Stimulated activated naive CD8-positive, alpha-beta T cell treated with anti-CD3 and anti-CD28 coated beads, Interleukin-15, Interleukin-2, amounts not matched to agents 100 ng/mL and 50 ng/mL, for 24 hours (primary cell): ENCODE measurements at regions not wholly inside any gene's neighbourhood (a gene's known extent, or its start where the extent isn't known, plus 50 kb on each side); places are given as distances from the start of the nearest gene placed in this dataset.

ENCODE experiments used
- H3K27ac Mint-ChIP-seq: one replicate; pipeline ENCODE4 v1.8.0; 2021; ENCODE audit warnings: mild to moderate bottlenecking, mixed read lengths
- H3K27me3 Mint-ChIP-seq: one replicate; pipeline ENCODE4 v1.8.0; 2021; ENCODE audit warnings: mixed read lengths
- H3K36me3 Mint-ChIP-seq: one replicate; pipeline ENCODE4 v1.8.0; 2021; ENCODE audit warnings: low read depth, mixed read lengths
- H3K4me1 Mint-ChIP-seq: one replicate; pipeline ENCODE4 v1.8.0; 2021; ENCODE audit warnings: low read depth, mixed read lengths
- H3K4me3 Mint-ChIP-seq: one replicate; pipeline ENCODE4 v1.8.0; 2021; ENCODE audit warnings: mild to moderate bottlenecking, mixed read lengths
- H3K9me3 Mint-ChIP-seq: one replicate; pipeline ENCODE4 v1.8.0; 2021; ENCODE audit warnings: mixed read lengths

DNA sequence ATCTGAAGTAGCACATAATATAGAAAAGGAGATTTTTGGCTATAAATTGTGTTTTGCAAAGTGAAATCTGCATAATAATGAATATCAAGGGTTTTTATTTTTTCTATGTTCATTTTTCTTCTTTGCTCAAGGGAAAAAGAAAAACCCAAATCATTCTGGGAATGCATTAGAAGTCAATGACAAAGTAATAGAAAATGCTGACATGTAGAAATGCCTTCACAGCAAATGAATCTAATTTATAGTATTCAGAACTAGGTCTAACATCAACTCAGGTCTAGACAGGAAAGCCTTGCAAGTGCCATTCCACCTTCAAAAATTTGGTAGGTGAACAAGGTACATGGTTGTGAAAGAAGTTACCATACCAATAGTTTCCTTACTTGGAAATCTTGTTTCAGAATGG, 831.5 kb upstream of the CELF4 start:
- no peak overlapping the region for H3K4me3 Mint-ChIP-seq
- H3K4me1 Mint-ChIP-seq = no peaks in the 10 kb centered on the region
- H3K9me3 Mint-ChIP-seq = no peaks in the 10 kb centered on the region
- H3K27ac Mint-ChIP-seq = no peak overlapping the region
- no peaks in the 10 kb centered on the region for H3K27me3 Mint-ChIP-seq
- no peaks in the 10 kb centered on the region for H3K36me3 Mint-ChIP-seq

DNA sequence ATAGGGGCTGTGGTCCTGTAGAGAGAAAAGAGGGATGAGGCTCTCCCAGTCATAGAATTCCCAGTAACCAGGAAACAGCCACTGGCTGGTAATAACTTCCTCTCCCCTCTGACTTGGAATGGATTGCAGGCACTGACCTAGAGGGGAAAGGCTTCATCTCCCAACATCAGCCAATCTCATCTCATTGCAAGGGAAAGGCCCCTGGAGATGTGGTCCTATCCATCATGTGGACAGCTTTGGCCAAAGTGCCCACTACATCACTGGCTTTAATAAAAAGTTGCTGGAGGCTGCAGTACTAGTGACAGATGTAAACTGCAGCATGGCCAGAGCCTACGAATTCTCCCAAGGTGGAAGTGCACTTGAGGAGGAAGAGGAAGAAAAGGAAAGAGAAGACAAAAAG, 820.5 kb upstream of the CELF4 start:
- no peaks in the 10 kb centered on the region for H3K36me3 Mint-ChIP-seq
- no peak overlapping the region for H3K27ac Mint-ChIP-seq
- H3K27me3 Mint-ChIP-seq = no peaks in the 10 kb centered on the region
- H3K4me1 Mint-ChIP-seq = no peaks in the 10 kb centered on the region
- H3K9me3 Mint-ChIP-seq = no peaks in the 10 kb centered on the region
- H3K4me3 Mint-ChIP-seq = no peak overlapping the region

DNA sequence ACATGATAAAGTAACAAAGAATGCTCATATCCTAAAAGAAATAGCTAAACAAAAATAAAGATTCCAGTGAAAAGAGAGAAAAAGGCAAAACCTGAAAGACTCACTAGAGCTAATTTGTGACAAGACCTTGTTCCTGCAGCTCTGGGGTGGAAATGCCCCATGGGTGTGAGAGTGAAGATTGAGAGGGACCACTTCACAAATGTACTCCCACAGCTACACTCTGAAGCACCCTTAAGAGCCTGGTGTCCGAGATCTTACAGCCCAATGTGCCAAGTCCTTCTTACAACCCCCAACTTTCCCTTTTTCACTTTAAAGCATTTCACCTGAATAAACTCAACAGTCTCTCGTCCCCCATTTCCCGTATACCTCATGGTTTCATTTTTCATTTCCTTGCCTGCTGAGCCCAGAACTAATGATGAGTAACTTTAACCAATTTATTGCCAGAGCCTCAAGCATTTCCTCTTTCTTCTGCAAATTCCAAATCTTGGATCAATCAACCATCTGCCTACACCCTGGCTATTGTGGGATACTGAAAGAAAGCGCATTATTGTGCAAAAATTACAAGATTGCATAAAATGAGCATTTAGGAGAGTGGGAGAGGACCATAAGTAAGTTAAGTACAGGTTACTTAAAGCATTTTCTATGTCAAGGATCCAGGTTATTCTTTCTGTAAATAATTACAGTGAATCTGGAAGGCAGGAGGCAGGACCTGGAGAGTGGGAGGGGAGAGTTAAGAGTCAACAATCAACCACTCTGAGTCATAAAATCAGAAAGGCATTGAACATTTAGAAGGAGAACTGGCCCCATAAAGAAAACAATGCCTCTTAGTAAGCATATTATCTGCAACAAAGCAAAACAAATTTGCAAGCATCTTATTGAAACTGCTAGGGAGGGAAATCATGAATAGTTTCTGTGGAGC, 804.4 kb upstream of the CELF4 start:
- no peak overlapping the region for H3K27ac Mint-ChIP-seq
- H3K4me3 Mint-ChIP-seq = no peak overlapping the region
- no peaks in the 10 kb centered on the region for H3K27me3 Mint-ChIP-seq
- peaks cover 12% of the 10 kb centered on the region for H3K4me1 Mint-ChIP-seq
- H3K9me3 Mint-ChIP-seq = peaks cover 8% of the 10 kb centered on the region
- no peaks in the 10 kb centered on the region for H3K36me3 Mint-ChIP-seq

DNA sequence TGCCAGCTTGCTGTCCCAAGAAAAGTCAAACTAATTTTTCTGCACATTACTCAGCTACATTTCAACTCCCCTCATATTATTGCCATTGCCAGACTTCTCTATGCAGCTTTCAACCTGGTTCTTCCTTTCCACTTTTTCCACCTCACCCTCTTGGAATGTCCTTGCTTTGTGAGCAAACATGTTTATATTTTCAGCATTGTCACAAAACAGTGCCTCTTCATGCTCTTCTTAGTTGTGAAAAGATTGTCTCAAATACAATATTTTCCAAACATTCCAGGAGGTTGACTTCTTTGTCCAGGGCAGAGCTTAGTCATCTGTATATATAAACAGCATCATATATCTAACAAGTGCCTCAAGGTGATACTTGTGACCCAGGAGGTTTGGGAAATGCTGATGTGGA, 803.3 kb upstream of the CELF4 start:
- Mint-ChIP-seq H3K27me3 (no peaks in the 10 kb centered on the region), H3K4me1 (peaks cover 12% of the 10 kb centered on the region), H3K36me3 (no peaks in the 10 kb centered on the region), H3K4me3 (no peak overlapping the region), H3K27ac (no peak overlapping the region), H3K9me3 (peaks cover 8% of the 10 kb centered on the region)

DNA sequence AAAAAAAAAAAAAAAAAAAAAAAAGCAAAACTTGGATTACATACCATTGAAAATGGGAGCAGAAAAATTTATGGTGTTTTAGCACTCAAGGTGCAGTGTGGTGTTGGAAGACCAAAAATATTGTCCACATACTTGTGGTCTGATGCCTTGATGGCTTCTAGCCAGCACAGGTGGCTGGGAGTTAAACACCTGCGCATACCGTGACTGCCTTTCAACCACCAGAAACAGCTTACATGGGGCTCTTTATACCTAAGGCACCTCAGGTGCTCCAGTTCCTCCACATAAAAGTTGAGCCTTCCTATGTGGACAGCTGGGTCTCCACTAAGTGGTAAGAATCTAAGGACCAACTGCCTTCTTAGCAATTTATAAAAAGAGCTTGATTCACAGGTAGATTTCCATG, 802.6 kb upstream of the CELF4 start:
- Mint-ChIP-seq H3K9me3 (peaks cover 8% of the 10 kb centered on the region), H3K27ac (no peak overlapping the region), H3K4me3 (no peak overlapping the region), H3K27me3 (no peaks in the 10 kb centered on the region), H3K4me1 (peaks cover 12% of the 10 kb centered on the region), H3K36me3 (no peaks in the 10 kb centered on the region)

DNA sequence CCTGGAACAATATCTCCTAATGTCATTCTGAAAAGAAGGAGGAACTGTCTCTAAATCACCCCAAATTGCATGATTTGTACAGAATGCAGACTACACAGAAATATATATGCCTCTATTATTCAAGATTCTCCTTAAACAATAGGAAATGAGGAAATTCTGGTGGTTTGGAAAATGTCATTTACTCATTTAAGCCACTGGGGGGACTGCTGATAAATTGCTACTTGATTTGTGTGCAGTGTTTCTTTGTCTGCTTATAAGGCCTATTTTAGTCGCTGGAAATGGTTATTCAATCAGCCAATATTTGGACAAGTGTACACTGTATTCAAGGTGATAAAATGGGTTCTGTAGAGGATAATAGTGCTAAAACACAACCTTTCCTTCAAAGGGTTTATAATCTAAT, 801.9 kb upstream of the CELF4 start:
- H3K36me3 Mint-ChIP-seq = no peaks in the 10 kb centered on the region
- no peak overlapping the region for H3K4me3 Mint-ChIP-seq
- peaks cover 12% of the 10 kb centered on the region for H3K4me1 Mint-ChIP-seq
- H3K9me3 Mint-ChIP-seq = peaks cover 8% of the 10 kb centered on the region
- H3K27me3 Mint-ChIP-seq = no peaks in the 10 kb centered on the region
- no peak overlapping the region for H3K27ac Mint-ChIP-seq

DNA sequence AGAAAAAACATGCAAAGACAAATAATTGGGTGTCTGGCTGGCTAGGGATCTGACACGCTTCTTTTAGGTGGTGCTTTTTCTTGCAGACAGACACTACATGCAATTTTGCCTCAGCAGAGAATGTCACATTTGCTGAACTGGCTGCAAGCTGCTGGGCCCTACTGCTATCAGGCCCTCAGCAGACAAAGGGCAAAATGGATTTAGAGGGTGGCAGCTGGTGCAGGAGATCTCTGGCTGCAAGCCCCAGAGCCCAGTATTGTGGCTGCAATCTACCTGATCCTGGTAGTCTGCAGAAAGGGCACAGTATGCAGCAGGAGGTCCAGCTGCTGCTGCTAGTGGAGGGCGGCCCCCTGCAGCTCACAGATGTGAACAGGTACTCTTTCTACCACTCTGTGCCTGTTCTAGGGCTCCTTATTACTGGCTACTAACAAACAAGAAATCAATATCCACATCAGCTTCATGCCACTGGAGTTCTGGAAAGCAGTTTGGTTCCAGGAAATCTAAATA, 796.7 kb upstream of the CELF4 start:
- Mint-ChIP-seq H3K27ac (no peak overlapping the region), H3K36me3 (no peaks in the 10 kb centered on the region), H3K4me3 (no peak overlapping the region), H3K9me3 (peaks cover 2% of the 10 kb centered on the region), H3K27me3 (no peaks in the 10 kb centered on the region), H3K4me1 (no peaks in the 10 kb centered on the region)

DNA sequence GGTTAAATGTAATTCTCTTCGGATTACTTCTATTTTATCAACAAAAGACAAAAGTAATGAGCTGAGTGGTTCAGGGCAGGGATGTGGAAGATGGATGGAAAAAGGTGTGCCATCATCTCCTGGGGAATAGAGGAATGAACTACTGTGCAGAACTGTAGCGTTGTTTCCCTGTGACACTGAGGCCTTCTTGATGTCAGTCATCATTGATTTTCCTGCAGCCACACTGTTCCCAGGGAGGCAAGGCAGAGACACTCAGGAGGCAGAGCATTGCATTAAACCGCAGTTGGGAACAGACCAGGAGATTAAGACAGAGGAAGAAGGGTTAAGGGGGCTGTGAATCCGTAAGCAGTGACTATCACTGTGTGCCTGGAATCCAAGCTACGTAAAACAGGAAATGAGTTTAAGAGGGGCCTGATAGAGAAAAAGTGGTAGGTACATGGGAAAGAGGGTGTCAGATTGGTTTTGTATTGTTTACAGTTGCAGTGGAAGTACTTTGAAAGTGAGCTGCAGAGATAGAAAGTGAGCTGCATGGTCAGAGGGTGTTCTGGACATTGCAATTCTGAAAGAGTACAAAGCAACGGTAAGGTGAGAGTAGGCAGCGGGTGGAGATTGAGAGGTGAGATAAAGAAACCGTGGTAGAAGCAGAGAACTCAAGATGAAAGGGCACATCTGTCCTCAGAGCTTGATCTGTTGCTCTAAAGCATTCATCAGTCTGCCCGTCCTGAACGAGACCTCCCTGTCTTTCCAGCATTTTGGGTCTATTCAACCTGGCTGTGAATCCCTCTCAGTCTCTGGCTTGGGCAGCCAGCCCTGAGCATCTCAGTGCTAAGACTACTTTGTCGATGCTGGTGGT, 793.4 kb upstream of the CELF4 start:
- H3K36me3 Mint-ChIP-seq = no peaks in the 10 kb centered on the region
- no peak overlapping the region for H3K27ac Mint-ChIP-seq

DNA sequence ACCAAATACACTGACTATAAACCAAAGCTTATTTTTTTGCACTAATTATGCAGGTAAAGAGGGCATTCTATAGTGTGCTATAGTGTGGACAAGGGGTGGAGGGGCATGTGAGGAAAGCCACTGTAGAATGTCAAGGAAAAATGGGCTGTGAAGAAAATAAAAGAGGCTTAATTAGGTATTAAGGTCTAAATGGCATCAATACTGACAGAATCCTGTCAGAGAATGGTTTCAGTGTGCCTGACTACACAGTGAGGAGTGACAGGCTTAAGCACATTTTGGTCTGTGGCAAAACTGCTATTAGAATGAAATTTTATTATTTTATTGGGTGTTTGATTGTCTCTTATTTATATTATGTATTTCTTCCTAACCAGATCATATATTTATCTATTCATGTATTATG, 787.6 kb upstream of the CELF4 start:
- H3K27me3 Mint-ChIP-seq = no peaks in the 10 kb centered on the region

More for the DNA sequence above, 793.4 kb upstream of the CELF4 start:
- no peaks in the 10 kb centered on the region for H3K4me1 Mint-ChIP-seq
- no peak overlapping the region for H3K4me3 Mint-ChIP-seq
- H3K27me3 Mint-ChIP-seq = no peaks in the 10 kb centered on the region
- H3K9me3 Mint-ChIP-seq = peaks cover 2% of the 10 kb centered on the region

DNA sequence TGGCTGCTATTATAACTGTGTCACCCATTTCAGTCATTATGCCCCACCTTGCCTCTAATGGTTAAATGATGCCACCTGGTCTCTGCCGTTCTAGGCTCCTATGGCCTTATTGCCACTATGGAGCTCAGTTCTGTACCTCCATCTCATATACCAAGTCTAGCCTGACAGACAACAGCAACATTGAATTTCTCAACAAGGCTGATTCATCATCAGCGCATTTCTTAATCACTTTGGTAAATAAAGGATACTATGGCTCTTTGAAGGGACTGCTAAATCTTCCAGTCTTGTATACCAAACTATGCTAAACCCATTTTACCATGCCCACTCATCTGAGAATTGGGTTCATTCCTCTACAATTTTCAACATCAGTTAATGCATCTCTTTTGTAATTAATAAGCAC, 784.5 kb upstream of the CELF4 start:
- Mint-ChIP-seq H3K27ac (no peak overlapping the region), H3K27me3 (no peaks in the 10 kb centered on the region), H3K9me3 (no peaks in the 10 kb centered on the region), H3K4me1 (no peaks in the 10 kb centered on the region), H3K4me3 (no peak overlapping the region), H3K36me3 (no peaks in the 10 kb centered on the region)

More for the DNA sequence above, 787.6 kb upstream of the CELF4 start:
- Mint-ChIP-seq H3K9me3 (peaks cover 2% of the 10 kb centered on the region), H3K27ac (no peak overlapping the region), H3K36me3 (no peaks in the 10 kb centered on the region), H3K4me1 (no peaks in the 10 kb centered on the region), H3K4me3 (no peak overlapping the region)

DNA sequence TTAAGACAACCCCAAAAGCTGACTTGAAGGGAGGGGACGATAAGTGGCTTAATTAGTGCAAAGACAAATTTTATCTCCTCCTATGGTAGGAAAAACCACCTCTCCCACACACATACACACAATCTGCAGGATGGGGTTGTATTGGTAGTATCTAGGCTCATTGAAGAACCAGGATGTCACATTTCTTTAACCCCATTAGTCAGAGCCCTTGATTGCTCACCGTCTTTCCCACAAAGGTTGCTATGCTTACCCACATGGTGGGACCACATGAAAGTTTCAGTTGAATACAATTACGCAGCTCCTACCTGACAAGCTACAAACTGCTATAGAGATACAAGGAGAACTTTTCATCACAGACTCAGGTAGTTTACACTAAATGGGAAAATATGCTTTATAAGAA, 765.0 kb upstream of the CELF4 start:
- Mint-ChIP-seq H3K36me3 (no peaks in the 10 kb centered on the region), H3K4me3 (no peak overlapping the region), H3K4me1 (no peaks in the 10 kb centered on the region), H3K27me3 (no peaks in the 10 kb centered on the region), H3K9me3 (no peaks in the 10 kb centered on the region), H3K27ac (no peak overlapping the region)

DNA sequence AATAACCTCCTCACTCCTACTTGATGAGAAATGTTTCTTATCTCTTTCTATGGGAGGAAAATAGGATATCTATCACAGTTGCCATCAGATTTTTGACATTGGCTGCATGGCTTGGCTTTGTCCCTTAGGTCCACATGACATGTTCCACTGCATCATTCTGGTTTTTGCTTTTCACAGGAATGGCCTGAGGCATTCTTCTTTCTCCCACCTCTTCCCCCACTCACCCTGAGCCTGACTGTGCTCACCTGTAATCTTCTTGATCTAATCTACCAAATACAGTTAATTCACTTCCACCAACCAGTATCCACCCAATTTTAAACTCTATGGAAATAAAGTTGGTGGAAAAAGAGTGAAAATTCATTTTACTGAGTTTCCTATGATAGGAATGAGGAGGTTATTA, 763.5 kb upstream of the CELF4 start:
- Mint-ChIP-seq H3K27me3 (no peaks in the 10 kb centered on the region), H3K9me3 (peaks cover 4% of the 10 kb centered on the region), H3K36me3 (no peaks in the 10 kb centered on the region), H3K27ac (no peak overlapping the region), H3K4me1 (no peaks in the 10 kb centered on the region), H3K4me3 (no peak overlapping the region)

DNA sequence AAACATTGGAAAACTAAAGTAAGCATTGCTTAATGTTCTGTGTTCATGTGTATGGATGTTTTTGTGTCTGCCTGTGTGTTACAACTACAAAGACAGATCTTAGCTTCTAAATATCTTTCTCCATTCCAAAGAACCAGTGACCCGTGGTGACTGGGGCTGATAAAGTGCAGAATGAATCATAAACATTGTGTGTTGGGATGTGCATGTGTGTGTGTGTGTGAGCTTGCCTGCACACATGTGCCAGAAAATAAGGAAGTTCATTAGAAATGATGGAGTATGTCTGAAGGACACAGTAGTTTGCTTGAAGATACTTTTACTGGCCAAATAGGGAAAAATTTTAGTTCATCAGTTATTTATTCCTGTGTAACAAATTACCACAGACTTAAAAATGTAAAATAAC, 756.6 kb upstream of the CELF4 start:
- Mint-ChIP-seq H3K36me3 (no peaks in the 10 kb centered on the region), H3K9me3 (peaks cover 9% of the 10 kb centered on the region), H3K27me3 (no peaks in the 10 kb centered on the region), H3K27ac (no peak overlapping the region), H3K4me3 (no peak overlapping the region), H3K4me1 (no peaks in the 10 kb centered on the region)

DNA sequence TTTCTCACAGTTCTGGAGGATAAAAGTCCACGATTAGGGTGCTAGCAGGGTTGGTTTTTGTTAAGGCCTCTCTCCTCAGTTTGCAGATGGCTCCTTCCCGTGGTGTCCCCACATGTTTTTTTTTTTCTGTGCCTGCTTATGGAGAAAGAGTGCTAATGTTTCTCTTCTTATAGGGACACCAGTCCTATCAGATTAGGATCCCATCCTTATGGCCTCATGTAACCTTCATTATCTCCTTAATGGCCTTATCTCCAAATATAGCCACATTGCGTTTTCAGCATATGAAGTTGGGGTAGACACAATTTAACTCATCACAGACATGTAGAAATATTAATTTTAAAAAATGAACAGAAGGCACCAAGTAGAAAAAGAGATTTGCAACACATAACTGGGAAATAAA, 755.7 kb upstream of the CELF4 start:
- Mint-ChIP-seq H3K27ac (no peak overlapping the region), H3K27me3 (no peaks in the 10 kb centered on the region), H3K36me3 (no peaks in the 10 kb centered on the region), H3K4me3 (no peak overlapping the region), H3K4me1 (no peaks in the 10 kb centered on the region), H3K9me3 (peaks cover 9% of the 10 kb centered on the region)

DNA sequence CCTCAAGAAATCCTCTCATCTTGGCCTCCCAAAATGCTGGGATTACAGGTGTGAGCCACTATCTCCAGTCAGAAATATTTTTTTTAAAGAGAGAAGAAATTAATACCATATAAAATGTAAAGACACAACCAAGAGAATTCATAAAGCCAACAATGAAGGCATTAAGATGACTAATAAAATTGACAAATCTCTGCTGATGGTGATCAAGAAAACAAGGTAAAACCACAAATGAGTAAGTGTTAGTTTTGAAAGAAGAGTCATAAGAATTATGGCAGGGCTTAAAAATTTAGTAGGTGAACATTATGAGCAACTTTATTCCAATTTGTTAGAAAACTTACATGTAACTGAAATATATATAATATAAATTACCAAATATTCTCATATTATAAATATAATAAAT, 752.8 kb upstream of the CELF4 start:
- Mint-ChIP-seq H3K9me3 (peaks cover 3% of the 10 kb centered on the region), H3K36me3 (no peaks in the 10 kb centered on the region)

More for the DNA sequence above, 752.8 kb upstream of the CELF4 start:
- no peak overlapping the region for H3K4me3 Mint-ChIP-seq
- no peak overlapping the region for H3K27ac Mint-ChIP-seq
- H3K27me3 Mint-ChIP-seq = no peaks in the 10 kb centered on the region
- no peaks in the 10 kb centered on the region for H3K4me1 Mint-ChIP-seq
